K562 (cell line): ENCODE measurements at regions not wholly inside any gene's neighbourhood (a gene's known extent, or its start where the extent isn't known, plus 50 kb on each side); places are given as distances from the start of the nearest gene placed in this dataset.

Experiments used
- ATAC-seq: fragments of 200-7000 bp; cut with Tn5 transposase; 3 replicates; pipeline ENCODE4 v1.9.1; 2020; ENCODE audit warnings: moderate library complexity
- BruUV-seq: library from RNA; stranded (reverse); fragments of 400-500 nt; replicated peaks from 2 replicates; lab custom pipeline; 2021; lab: Mats Ljungman, UMichigan
- CTCF ChIA-PET: fragments of 300-600 bp; formaldehyde crosslinking; extraction: SDS; loops from one replicate; lab custom pipeline; 2021; ENCODE audit warnings: low intra/inter-chr PET ratio; lab: Yijun Ruan, JAX
- POLR2A ChIA-PET: fragments of 300-600, 350-650 bp; sonication (Branson Sonifier 250); formaldehyde crosslinking; extraction: SDS; loops from one replicate; lab custom pipeline; 2021; ENCODE audit warnings: antibody characterized with exemption, inconsistent platforms; lab: Yijun Ruan, JAX
- DNase-seq, 4 experiments: peaks; one replicate each; pipeline versions ENCODE4 v3.0.0 to v3.0.0-alpha.2; 2011 to 2018; ENCODE audit warnings: low spot score in 3 of 4, mixed read lengths in 3 of 4; ENCODE audit errors: extremely low read depth in 1 of 4
- FAIRE-seq: peaks from 2 replicates; lab custom pipeline; 2011; peaks lifted over from hg19 to GRCh38; lab: Jason Lieb, UNC
- H2AFZ ChIP-seq: 2 replicates; pipeline ENCODE4 v1.6.0; 2011; ENCODE audit warnings: low read depth, low read length, control low read depth, inconsistent platforms
- H3K27ac ChIP-seq: fragments of 200-600 bp; 3 replicates; pipeline ENCODE4 v1.8.0; 2011; ENCODE audit warnings: low read depth, mild to moderate bottlenecking, control low read depth, inconsistent platforms, low read length, moderate library complexity, mixed read lengths; ENCODE audit errors: extremely low read depth
- H3K27me3 ChIP-seq, 2 experiments: fragments of 300-600 bp in 1 of 2; 2 replicates in 1 of 2; 3 replicates in 1 of 2; pipeline versions ENCODE4 v1.6.0 to v1.8.0; 2011; ENCODE audit warnings: inconsistent platforms in 2 of 2, low read length in 2 of 2, mild to moderate bottlenecking in 1 of 2, mixed read lengths in 1 of 2, moderate library complexity in 1 of 2; ENCODE audit not compliant: control insufficient read depth in 2 of 2, insufficient read depth in 2 of 2
- H3K36me3 ChIP-seq: fragments of 300-600 bp; 3 replicates; pipeline ENCODE4 v1.8.0; 2011; ENCODE audit warnings: mild to moderate bottlenecking, low read length, inconsistent platforms; ENCODE audit not compliant: control insufficient read depth, insufficient read depth
- H3K4me1 ChIP-seq, 2 experiments: fragments of 200-600 bp in 1 of 2; replicated peaks in 1 of 2; 2 replicates in 1 of 2; 3 replicates in 1 of 2; pipeline versions ENCODE4 v1.5.1 to v1.8.0; 2011; ENCODE audit warnings: inconsistent platforms in 2 of 2, low read length in 2 of 2, mild to moderate bottlenecking in 1 of 2, mixed read lengths in 1 of 2, moderate library complexity in 1 of 2; ENCODE audit not compliant: control insufficient read depth in 2 of 2, insufficient read depth in 2 of 2
- H3K4me2 ChIP-seq: 2 replicates; pipeline ENCODE4 v1.6.1; 2011; ENCODE audit warnings: low read length, control low read depth, inconsistent platforms, mixed read lengths; ENCODE audit not compliant: insufficient read depth
- H3K4me3 ChIP-seq: fragments of 200-600 bp; sonication (generic), shearing (Covaris generic); 2 replicates; pipeline ENCODE4 v1.5.1; 2016; ENCODE audit warnings: control low read depth, inconsistent platforms
- H3K79me2 ChIP-seq: fragments of 200-600 bp; 3 replicates; pipeline ENCODE4 v1.8.0; 2011; ENCODE audit warnings: low read length, inconsistent platforms; ENCODE audit not compliant: control insufficient read depth, insufficient read depth
- H3K9ac ChIP-seq, 2 experiments: 2 replicates each; pipeline versions ENCODE4 v1.6.0 to v1.6.1; 2011; ENCODE audit warnings: low read depth in 2 of 2, low read length in 2 of 2, control low read depth in 1 of 2, inconsistent platforms in 1 of 2, mild to moderate bottlenecking in 1 of 2, mixed read lengths in 1 of 2; ENCODE audit not compliant: insufficient read depth in 1 of 2
- H3K9me1 ChIP-seq: one replicate; pipeline ENCODE4 v1.6.0; 2011; ENCODE audit warnings: inconsistent platforms, mild to moderate bottlenecking, low read length, moderate library complexity; ENCODE audit not compliant: control insufficient read depth, insufficient read depth
- H3K9me3 ChIP-seq: replicated peaks from 2 replicates; pipeline ENCODE4 v1.5.1; 2011; ENCODE audit warnings: low read depth, low read length, inconsistent platforms; ENCODE audit not compliant: control insufficient read depth, insufficient read depth
- H4K20me1 ChIP-seq: replicated peaks from 2 replicates; pipeline ENCODE4 v1.6.1; 2011; ENCODE audit warnings: low read length, inconsistent platforms, mixed read lengths; ENCODE audit not compliant: control insufficient read depth, insufficient read depth
- ASH1L ChIP-seq: fragments of 450-650 bp; IDR thresholded peaks from 2 replicates; pipeline ENCODE4 v1.6.1; 2018; ENCODE audit warnings: borderline replicate concordance, mild to moderate bottlenecking, low read depth; ENCODE audit not compliant: partially characterized antibody
- ATF3 ChIP-seq, 2 experiments: fragments of 450-650 bp in 1 of 2; sonication (generic) in 1 of 2; formaldehyde crosslinking in 1 of 2; IDR thresholded peaks in 1 of 2; conservative IDR thresholded peaks in 1 of 2; 2 replicates each; pipeline versions ENCODE4 v1.6.1 to v1.8.1; 2016 to 2023; ENCODE audit warnings: mild to moderate bottlenecking in 2 of 2, moderate library complexity in 2 of 2, inconsistent platforms in 1 of 2, missing genetic modification reagents in 1 of 2
- BRF2 ChIP-seq: IDR thresholded peaks from 3 replicates; pipeline ENCODE4 v1.6.1; 2011; ENCODE audit warnings: borderline replicate concordance, mild to moderate bottlenecking; ENCODE audit not compliant: insufficient read length, insufficient read depth
- CREBBP ChIP-seq: IDR thresholded peaks from one replicate; pipeline ENCODE4 v1.6.1; 2012; ENCODE audit warnings: low read depth, mild to moderate bottlenecking, control low read depth, inconsistent platforms, low read length
- FOXA3 ChIP-seq, 2 experiments: fragments of 450-650 bp in 1 of 2; sonication (generic) in 1 of 2; formaldehyde crosslinking; IDR thresholded peaks in 1 of 2; conservative IDR thresholded peaks in 1 of 2; 2 replicates each; pipeline versions ENCODE4 v1.4.0 to v1.8.0; 2020 to 2022; ENCODE audit warnings: mild to moderate bottlenecking in 2 of 2, missing genetic modification reagents in 1 of 2
- GABPB2 ChIP-seq: fragments of 250-450 bp; sonication (Bioruptor Pico); conservative IDR thresholded peaks from 2 replicates; pipeline ENCODE4 v1.5.1; 2021; ENCODE audit warnings: mild to moderate bottlenecking
- GATAD2A ChIP-seq: fragments of 450-650 bp; IDR thresholded peaks from 2 replicates; pipeline ENCODE4 v1.6.1; 2017
- HCFC1 ChIP-seq: IDR thresholded peaks from 2 replicates; pipeline ENCODE4 v1.6.1; 2012; ENCODE audit warnings: low read depth, low read length, improper control_type of control experiment
- PHF8 ChIP-seq: fragments of 200-600 bp; sonication (generic); IDR thresholded peaks from 2 replicates; pipeline ENCODE4 v1.6.1; 2012; ENCODE audit warnings: mixed run types, mild to moderate bottlenecking, inconsistent platforms, low read length, moderate library complexity, borderline replicate concordance
- PHTF2 ChIP-seq: fragments of 250-450 bp; sonication (Bioruptor Pico); IDR thresholded peaks from 2 replicates; pipeline ENCODE4 v1.5.0; 2021; ENCODE audit warnings: mild to moderate bottlenecking
- ZFPM2 ChIP-seq: fragments of 250-450 bp; sonication (Bioruptor Pico); IDR thresholded peaks from 2 replicates; pipeline ENCODE4 v1.5.1; 2022; ENCODE audit warnings: mild to moderate bottlenecking
- ZNF316 ChIP-seq: fragments of 450-650 bp; IDR thresholded peaks from 2 replicates; pipeline ENCODE4 v1.6.1; 2016
- ZNF318 ChIP-seq, 2 experiments: fragments of 450-650 bp; IDR thresholded peaks; 2 replicates each; pipeline ENCODE4 v1.6.1; 2016; ENCODE audit warnings: mild to moderate bottlenecking in 2 of 2, borderline replicate concordance in 1 of 2, low read depth in 1 of 2, moderate library complexity in 1 of 2
- WGBS: fragments of 100-300 bp; shearing (Covaris generic); methylation state at CpG from one replicate; pipeline ENCODE4 v1.1.6; 2016; ENCODE audit warnings: low coverage, mixed read lengths; ENCODE audit not compliant: insufficient coverage; ENCODE audit errors: missing lambda C conversion rate; 5-methylcytosine and 5-hydroxymethylcytosine counted together
- in situ Hi-C: fragments of 300-500 bp; cut with MboI; formaldehyde crosslinking; loops from 4 replicates; pipeline ENCODE4 v1.15.0; 2018; ENCODE audit warnings: inconsistent platforms, mixed read lengths
- intact Hi-C: fragments of 100-400 bp; cut with micrococcal nuclease; formaldehyde crosslinking; loops from 2 replicates; pipeline ENCODE4 v1.14.2; 2022

- H3K36me3 ChIP-seq = no peaks in the 10 kb centered on the region
- FAIRE-seq (no peak), ATAC-seq (no peak), DNase-seq (no peak)
- H3K4me3 ChIP-seq = no peak overlapping the region
- H3K9me1 ChIP-seq = no peaks in the 10 kb centered on the region
- ChIA-PET POLR2A (no interaction called here), CTCF (no interaction called here)
- H3K27ac ChIP-seq = no peak overlapping the region
- BruUV-seq = no TSS peak
- no peaks in the 10 kb centered on the region for H4K20me1 ChIP-seq
- WGBS = 0% methylated on average over 3 of the region's 3 CpGs
- peaks cover 2% of the 10 kb centered on the region for H3K9me3 ChIP-seq
- in situ Hi-C loops = no loop called here
- no peak overlapping the region for H2AFZ ChIP-seq
- intact Hi-C loops = no loop called here
- H3K9ac ChIP-seq = no peak overlapping the region
- no peaks in the 10 kb centered on the region for H3K27me3 ChIP-seq
- H3K4me2 ChIP-seq = no peak overlapping the region
- no peaks in the 10 kb centered on the region for H3K79me2 ChIP-seq
- no peaks in the 10 kb centered on the region for H3K4me1 ChIP-seq
- TF ChIP-seq CREBBP (no peak), BRF2 (no peak), GATAD2A (no peak), PHTF2 (no peak), FOXA3 (CRISPR knock-in tag; conservative IDR thresholded peaks at IDR 0.05 in 1 of 2, IDR thresholded peaks at IDR 0.05 in 1 of 2) (no peak), ZFPM2 (CRISPR knock-in tag) (no peak), ASH1L (no peak), HCFC1 (no peak), ATF3 (IDR thresholded peaks at IDR 0.05) (no peak), ATF3 (CRISPR knock-in tag; conservative IDR thresholded peaks at IDR 0.05) (no peak), ZNF318 (IDR thresholded peaks at IDR 0.05; ENCODE audit: borderline replicate concordance in 1 of 2, low read depth in 1 of 2) (no peak), PHF8 (no peak), ZNF316 (no peak), GABPB2 (CRISPR knock-in tag) (no peak)
These were observed 535.7 kb upstream of the CHAC2 start for GRCh38 chr2:53231908-53232307.
